ENCODE measurements at regions not wholly inside any gene's neighbourhood (a gene's known extent, or its start where the extent isn't known, plus 50 kb on each side); places are given as distances from the start of the nearest gene placed in this dataset.
"Not testable (repeated sequence)": the region's sequence is repeated elsewhere in the genome, so short reads cannot be mapped to it uniquely, and the experiment has no call there.

GRCh38 chr7:121519548-121520521 is 123.7 kb upstream of the FAM3C start:
- peak; percentile 10 to 20 for DNase-seq

GRCh38 chr7:121517591-121517990 is 121.5 kb upstream of the FAM3C start:
- DNase-seq: peak; percentile 21 to 41

- no peak for DNase-seq
Observed at GRCh38 chr7:121516821-121517220, 120.7 kb upstream of the FAM3C start.

DNA sequence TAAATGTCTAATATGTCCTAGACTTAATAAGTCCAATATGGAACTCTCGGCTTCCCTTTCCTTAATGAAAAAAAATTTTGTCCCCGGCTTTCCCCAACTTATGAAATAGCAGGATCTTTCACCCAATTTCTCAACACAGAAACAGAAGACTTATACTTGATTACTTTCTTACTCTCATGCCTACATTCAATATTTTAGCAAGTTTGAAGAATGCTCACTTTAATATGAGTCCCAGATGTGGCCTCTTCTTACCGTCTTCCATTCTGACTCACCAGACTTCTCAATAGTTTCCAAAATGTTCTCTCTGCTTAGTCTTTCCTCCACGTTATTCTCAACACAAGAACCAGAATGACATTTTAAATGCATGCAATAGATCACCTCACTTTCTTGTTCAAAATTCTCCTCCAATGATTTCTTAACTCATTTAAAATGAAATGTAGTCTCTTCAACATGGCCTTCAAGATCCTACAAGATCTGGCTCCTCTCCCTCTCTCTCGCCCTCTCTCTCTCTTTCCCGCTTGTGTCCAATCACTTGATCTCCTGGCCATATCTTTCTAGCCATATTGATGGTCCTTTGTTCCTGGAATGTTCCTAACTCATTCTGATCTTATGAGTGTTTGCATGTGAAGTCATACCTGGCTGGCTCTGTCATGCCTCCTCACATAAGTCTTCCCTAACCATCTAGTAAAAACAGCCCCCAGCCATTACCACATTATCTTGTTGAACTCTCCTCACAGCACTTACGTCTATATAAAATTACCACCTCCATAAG is 119.7 kb upstream of the FAM3C start:
- no peak for DNase-seq

DNA sequence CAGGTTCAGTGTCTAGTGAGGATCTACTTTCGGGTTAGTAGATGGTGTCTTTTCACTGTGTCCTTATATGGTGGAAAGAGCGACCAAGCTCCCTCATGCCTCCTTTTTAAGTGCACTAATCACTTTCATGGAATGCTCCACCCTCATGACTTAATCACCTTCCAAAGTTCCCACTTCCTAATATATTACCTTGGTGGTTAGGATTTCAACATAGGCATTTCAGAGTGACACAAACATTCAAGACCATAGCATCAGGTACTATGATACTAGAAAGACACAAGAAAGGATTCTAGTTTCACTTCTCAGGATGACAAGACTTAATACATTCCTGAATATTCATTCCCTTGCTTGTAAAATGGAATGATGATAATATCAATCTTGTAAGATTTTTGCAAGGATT is 119.1 kb upstream of the FAM3C start:
- DNase-seq: no peak

DNA sequence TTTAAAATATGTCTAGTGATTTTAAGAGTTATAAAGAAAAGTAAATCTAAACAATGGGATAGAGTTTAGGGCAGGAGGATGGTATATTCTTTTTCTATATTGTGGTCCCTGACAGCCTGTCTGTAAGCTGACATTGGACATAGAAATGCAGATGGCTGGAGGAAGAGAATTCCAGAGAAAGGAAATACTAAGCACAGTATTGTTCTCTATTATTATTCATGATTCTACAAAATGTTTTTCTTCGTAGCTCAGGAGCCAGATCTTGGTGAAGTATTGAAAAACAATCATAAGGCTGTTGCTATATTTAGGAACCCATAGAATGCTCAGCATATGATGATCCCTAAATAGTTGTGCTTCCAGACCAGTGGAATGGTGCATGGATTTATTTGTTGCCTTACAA is 117.0 kb upstream of the FAM3C start:
- no peak for DNase-seq

GRCh38 chr7:121510858-121511482 is 114.9 kb upstream of the FAM3C start:
- DNase-seq: no peak

DNA sequence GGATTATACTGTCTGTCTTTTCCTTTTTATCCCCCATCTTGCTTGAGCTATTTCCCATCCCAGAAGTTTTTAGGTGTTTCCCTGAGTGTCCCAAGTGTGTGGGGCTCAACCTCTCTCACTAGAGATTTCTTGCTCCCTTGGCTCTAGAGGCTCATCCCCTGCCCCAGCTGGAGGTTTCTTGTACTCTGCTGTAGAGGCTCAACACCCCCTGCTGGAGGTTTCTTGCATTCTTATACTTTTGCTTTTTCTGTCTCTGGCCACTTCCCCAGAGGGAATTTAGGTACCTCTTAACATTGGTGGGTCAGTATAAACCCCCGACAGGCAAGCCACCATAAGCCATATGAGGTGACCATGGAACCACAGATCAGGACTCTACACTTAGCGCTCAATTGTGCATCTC is 114.2 kb upstream of the FAM3C start:
- DNase-seq: peak; percentile 53 to 77

DNA sequence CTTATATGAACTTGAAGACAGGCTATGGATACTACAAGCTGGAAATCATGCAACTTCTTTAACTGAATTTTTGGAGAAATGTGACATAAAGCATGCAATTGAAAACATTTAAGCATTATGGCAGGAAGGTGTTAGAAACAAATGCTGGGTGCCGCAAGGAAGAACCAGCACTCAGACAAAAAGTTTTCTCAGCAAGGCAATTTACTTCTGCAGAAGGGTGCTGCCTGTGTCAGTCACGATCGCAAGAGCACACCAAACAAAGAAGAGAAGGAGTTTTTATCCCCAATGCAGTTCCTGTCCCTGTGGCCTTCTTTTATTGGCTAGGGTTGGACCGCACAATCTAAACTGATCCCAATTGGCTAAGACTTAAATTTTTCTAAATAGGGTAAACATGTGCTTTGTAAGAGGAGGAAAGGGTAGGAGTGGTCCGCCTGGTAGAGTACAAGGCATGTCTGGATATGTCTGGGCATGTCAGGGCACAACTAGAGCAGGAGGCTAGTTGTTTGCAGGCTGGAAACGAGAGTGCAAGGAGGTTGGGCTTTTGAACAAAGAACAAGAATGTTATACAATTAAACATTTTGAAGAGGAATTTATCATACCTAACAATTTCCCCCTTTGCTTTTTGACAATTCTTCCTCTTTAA is 109.6 kb upstream of the FAM3C start:
- DNase-seq: no peak

- no peak for DNase-seq
Observed at GRCh38 chr7:121505021-121505420, 108.9 kb upstream of the FAM3C start.

GRCh38 chr7:121504482-121504881 is 108.4 kb upstream of the FAM3C start:
- no peak for DNase-seq

- DNase-seq: no peak
Observed at GRCh38 chr7:121503730-121504129, 107.6 kb upstream of the FAM3C start.

- DNase-seq: no peak
Observed at GRCh38 chr7:121503039-121503438, 106.9 kb upstream of the FAM3C start.

DNA sequence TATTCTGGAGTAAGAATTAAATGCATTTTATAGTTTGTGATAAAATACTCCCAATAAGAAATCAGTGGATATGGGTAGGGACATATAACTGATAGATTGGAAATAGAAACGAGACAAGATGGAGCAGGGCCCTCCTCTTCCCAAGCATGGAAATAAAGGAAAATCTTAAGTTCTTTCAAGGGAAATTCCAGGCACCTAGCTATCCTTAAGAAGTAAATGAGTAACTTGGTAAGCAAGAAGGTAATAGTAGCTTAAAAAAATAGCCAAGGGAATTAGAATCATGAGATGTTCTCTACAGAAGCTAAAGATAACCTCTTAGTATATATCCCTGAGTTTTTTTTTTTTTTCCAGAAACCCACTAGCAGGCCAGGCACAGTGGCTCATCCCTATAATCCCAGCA is 105.5 kb upstream of the FAM3C start:
- DNase-seq: no peak

DNA sequence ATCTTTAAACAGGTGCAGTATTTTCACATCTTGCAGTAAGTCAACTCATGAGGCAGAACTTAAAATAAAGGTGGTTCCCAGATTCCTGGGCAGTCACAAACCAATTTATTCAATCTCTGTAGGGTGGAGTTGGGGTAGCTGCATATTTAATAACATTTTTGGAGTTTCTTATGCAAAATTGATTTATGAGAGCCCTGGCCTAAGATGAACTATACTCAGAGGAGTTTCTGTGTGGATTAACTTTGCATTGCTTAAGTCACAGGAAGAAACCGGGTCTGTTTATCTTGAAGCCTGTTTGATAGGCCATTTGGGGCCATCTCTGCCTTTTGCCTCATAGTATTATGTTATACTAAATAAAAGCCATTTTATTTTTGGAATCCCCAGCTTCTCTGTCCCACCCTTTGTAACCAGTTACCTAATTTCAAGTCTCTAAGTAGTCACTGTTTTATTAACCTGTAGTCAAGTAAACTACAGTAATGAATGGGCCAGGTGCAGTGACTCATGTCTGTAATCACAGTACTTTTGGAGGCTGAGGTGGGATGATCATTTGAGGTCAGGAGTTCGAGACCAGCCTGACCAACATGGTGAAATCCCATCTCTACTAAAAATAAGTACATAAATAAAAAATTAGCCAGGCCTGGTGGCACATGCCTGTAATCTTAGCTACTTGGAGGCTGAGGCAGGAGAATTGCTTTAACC is 104.4 kb upstream of the FAM3C start:
- DNase-seq: no peak

DNA sequence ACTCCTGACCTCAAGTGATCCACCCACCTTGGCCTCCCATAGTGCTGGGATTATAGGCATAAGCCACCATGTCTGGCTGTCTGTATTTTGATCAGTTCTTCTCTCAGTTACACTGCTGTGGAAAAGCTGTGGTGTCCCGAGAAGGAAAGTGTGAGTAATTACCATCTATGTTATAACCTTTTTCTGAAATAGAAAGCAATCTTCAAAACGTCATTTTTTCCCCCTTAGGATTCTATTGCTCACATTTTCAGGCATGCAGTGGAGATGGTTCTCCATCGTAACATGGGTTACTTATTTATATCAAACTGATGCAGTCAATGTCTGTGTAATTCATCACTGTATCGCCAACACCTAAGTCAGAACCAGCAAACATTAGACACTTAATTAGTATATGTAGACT is 103.5 kb upstream of the FAM3C start:
- DNase-seq: no peak

GRCh38 chr7:121498816-121499215 is 102.7 kb upstream of the FAM3C start:
- DNase-seq: no peak

- not testable (repeated sequence) for DNase-seq
Observed at GRCh38 chr7:121497545-121497944, 101.4 kb upstream of the FAM3C start.

- no peak for DNase-seq
Observed at GRCh38 chr7:121494516-121494915, 98.4 kb upstream of the FAM3C start.

DNA sequence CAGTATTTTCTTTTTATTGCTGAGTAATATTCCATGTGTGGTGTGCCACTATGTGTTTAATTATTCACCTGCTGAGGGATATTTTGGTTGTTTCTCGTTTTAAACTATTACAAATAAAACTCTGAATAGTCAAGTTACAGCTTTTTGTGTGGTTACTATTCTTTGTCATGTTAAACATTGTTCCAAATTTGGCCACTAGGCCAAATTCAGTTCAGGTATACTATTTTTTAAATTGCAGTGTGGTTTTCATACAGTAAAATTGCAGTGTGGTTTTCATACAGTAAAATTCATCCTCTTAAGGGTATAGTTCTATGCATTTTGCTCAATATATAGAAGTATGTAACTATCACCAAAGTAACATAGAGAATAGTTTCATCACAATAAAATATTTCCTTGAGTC is 97.4 kb upstream of the FAM3C start:
- DNase-seq: no peak

DNA sequence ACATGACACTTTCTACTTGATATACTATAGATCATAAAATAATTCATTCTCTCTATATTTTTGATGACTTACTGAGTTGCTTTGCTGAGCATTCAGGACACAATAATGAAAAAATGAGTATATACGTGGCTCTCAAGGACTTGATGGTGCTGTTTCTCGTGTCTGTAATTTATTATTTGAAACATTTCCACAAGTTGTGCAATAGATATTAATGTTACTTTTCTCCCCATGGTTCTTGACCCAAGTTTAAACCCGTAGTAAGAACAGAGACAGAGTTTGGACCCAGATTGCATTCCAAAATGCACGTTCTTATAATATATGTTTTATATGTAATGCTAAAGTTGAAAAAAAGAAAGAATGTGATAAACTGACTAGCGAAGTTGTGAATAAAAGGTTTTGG is 94.2 kb upstream of the FAM3C start:
- no peak for DNase-seq

DNA sequence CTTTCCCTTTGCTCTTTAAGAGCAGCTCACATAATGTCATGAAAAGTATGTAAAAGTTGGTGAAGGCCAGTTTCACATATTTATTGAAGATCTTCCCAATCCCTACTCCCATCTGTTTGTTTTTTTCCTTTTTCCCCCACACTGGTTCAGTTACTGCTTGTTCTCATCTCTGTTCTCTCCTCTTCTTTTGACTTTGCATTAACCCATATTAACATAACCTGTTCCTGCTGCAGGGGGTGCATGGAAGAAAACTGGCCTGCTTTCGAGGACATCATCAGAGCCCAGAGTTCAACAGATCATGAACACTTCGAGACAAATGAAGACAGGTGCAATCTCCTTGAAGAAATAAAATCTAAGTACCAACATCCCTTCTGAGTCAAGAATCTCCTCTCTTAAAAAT is 93.3 kb upstream of the FAM3C start:
- no peak for DNase-seq

Data from Kasumi-1 (cell line).